ENCODE measurements at regions not wholly inside any gene's neighbourhood (a gene's known extent, or its start where the extent isn't known, plus 50 kb on each side); places are given as distances from the start of the nearest gene placed in this dataset.
"Not testable (repeated sequence)": the region's sequence is repeated elsewhere in the genome, so short reads cannot be mapped to it uniquely, and the experiment has no call there.

DNA sequence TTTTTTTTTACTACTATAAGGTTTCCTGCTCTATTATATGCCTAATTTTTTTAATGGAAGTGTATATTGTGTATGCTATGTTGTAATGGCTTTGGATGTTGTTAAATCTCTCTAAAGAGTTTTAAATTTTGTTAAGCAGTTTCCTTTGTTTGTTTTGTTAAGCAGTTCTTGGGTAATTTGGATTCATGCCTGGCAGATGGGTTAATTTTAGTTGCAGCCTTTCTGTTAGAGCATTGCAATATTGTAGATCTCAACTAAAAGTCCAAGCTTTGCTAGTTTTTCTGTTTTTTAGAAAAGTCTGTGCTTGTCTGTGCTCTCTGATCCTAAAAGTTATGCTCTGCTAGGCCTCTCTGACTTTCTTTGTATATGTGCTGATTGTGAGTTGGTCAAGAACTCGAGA, 1229.0 kb upstream of the NRXN1 start:
- Histone ChIP-seq H3K9me3 (ENCODE audit: control insufficient read depth, insufficient read depth, low read depth, low read length) (no peaks in the 10 kb centered on the region), H3K4me1 (ENCODE audit: control insufficient read depth, insufficient read depth, low read length) (no peaks in the 10 kb centered on the region), H3K36me3 (ENCODE audit: control insufficient read depth in 2 of 2, insufficient read depth in 1 of 2, low read length in 2 of 2) (no peaks in the 10 kb centered on the region), H3K4me3 (ENCODE audit: low read depth, low read length) (no peak overlapping the region), H3K27ac (ENCODE audit: extremely low read depth, low read depth, low read length) (no peak overlapping the region)
- ChIA-PET POLR2A (no interaction called here), CTCF (no interaction called here)
- TF ChIP-seq ZNF549 (tag by site-specific recombination; IDR thresholded peaks at IDR 0.05) (no peak), ZNF654 (tag by site-specific recombination; IDR thresholded peaks at IDR 0.05; ENCODE audit: low read depth) (no peak), ZNF610 (tag by site-specific recombination; IDR thresholded peaks at IDR 0.05; ENCODE audit: borderline replicate concordance) (no peak), ZNF416 (tag by site-specific recombination; IDR thresholded peaks at IDR 0.05) (no peak), ZNF239 (tag by site-specific recombination; IDR thresholded peaks at IDR 0.05) (no peak), ZNF394 (tag by site-specific recombination; IDR thresholded peaks at IDR 0.05; ENCODE audit: borderline replicate concordance) (no peak), ZNF140 (tag by site-specific recombination; IDR thresholded peaks at IDR 0.05) (no peak), ZSCAN16 (tag by site-specific recombination; IDR thresholded peaks at IDR 0.05) (no peak), ZNF292 (tag by site-specific recombination; IDR thresholded peaks at IDR 0.05; ENCODE audit: borderline replicate concordance, low read depth) (no peak), TRIM28 (IDR thresholded peaks at IDR 0.05; ENCODE audit: borderline replicate concordance, low read length) (no peak), ZNF776 (tag by site-specific recombination; IDR thresholded peaks at IDR 0.05; ENCODE audit: borderline replicate concordance) (no peak)

DNA sequence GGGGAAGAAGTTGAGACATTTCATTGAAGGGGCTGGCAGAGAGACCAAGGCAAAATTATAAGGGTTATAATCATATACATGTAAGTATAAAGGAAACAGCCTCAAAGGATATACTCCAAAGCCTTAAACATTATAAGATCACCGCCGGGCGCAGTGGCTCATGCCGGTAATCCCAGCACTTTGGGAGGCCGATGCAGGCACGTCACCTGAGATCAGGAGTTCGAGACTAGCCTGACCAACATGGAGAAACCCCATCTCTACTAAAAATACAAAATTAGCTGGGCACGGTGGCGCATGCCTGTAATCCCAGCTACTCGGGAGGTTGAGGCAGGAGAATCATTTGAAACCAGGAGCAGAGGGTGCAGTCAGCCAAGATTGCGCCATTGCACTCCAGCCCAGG, 1227.0 kb upstream of the NRXN1 start:
- H3K4me1 ChIP-seq (ENCODE audit: control insufficient read depth, insufficient read depth, low read length); POLR2A ChIA-PET; H3K36me3 ChIP-seq (ENCODE audit: control insufficient read depth in 2 of 2, insufficient read depth in 1 of 2, low read length in 2 of 2); CTCF ChIA-PET; H3K27ac ChIP-seq (ENCODE audit: extremely low read depth, low read depth, low read length); H3K9me3 ChIP-seq (ENCODE audit: control insufficient read depth, insufficient read depth, low read depth, low read length); H3K4me3 ChIP-seq (ENCODE audit: low read depth, low read length): not testable (repeated sequence)

DNA sequence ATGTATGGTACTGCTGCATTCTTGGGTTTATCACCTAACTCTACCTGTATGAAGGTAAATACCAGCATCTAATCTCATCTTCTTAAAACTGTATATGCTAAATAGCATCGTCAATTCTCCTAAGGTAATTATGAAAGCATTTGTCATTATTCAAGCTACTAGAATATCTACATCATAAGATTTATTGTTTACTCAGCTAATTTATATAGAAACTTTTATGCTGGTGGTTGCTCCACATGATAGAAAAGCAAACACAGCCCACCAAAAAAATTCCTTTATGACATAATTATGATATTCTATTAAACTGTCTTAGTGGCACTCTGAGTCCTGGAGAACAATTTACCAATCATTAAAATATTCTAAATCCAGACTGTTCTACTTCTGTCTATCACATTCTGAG, 1226.1 kb upstream of the NRXN1 start:
- TF ChIP-seq ZNF707 (tag by site-specific recombination; IDR thresholded peaks at IDR 0.05) = no peak
- no peak for TF ChIP-seq EGR2 (tag by site-specific recombination; IDR thresholded peaks at IDR 0.05; ENCODE audit: low read depth)
- no peak for TF ChIP-seq ZNF555 (tag by site-specific recombination; conservative IDR thresholded peaks at IDR 0.05)
- TF ChIP-seq, protein P1, sequence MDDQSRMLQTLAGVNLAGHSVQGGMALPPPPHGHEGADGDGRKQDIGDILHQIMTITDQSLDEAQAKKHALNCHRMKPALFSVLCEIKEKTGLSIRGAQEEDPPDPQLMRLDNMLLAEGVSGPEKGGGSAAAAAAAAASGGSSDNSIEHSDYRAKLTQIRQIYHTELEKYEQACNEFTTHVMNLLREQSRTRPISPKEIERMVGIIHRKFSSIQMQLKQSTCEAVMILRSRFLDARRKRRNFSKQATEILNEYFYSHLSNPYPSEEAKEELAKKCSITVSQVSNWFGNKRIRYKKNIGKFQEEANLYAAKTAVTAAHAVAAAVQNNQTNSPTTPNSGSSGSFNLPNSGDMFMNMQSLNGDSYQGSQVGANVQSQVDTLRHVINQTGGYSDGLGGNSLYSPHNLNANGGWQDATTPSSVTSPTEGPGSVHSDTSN (CRISPR knock-in tag; IDR thresholded peaks at IDR 0.05) = no peak
- TF ChIP-seq, protein P2, sequence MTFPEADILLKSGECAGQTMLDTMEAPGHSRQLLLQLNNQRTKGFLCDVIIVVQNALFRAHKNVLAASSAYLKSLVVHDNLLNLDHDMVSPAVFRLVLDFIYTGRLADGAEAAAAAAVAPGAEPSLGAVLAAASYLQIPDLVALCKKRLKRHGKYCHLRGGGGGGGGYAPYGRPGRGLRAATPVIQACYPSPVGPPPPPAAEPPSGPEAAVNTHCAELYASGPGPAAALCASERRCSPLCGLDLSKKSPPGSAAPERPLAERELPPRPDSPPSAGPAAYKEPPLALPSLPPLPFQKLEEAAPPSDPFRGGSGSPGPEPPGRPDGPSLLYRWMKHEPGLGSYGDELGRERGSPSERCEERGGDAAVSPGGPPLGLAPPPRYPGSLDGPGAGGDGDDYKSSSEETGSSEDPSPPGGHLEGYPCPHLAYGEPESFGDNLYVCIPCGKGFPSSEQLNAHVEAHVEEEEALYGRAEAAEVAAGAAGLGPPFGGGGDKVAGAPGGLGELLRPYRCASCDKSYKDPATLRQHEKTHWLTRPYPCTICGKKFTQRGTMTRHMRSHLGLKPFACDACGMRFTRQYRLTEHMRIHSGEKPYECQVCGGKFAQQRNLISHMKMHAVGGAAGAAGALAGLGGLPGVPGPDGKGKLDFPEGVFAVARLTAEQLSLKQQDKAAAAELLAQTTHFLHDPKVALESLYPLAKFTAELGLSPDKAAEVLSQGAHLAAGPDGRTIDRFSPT (tag by site-specific recombination; IDR thresholded peaks at IDR 0.05) = no peak
- no peak for TF ChIP-seq ZNF114 (tag by site-specific recombination; IDR thresholded peaks at IDR 0.05)
- no peak for TF ChIP-seq MZF1 (tag by site-specific recombination; IDR thresholded peaks at IDR 0.05; ENCODE audit: borderline replicate concordance)
- TF ChIP-seq, protein P3, sequence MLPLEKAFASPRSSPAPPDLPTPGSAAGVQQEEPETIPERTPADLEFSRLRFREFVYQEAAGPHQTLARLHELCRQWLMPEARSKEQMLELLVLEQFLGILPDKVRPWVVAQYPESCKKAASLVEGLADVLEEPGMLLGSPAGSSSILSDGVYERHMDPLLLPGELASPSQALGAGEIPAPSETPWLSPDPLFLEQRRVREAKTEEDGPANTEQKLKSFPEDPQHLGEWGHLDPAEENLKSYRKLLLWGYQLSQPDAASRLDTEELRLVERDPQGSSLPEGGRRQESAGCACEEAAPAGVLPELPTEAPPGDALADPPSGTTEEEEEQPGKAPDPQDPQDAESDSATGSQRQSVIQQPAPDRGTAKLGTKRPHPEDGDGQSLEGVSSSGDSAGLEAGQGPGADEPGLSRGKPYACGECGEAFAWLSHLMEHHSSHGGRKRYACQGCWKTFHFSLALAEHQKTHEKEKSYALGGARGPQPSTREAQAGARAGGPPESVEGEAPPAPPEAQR (tag by site-specific recombination; IDR thresholded peaks at IDR 0.05) = no peak
- TF ChIP-seq, protein P4, sequence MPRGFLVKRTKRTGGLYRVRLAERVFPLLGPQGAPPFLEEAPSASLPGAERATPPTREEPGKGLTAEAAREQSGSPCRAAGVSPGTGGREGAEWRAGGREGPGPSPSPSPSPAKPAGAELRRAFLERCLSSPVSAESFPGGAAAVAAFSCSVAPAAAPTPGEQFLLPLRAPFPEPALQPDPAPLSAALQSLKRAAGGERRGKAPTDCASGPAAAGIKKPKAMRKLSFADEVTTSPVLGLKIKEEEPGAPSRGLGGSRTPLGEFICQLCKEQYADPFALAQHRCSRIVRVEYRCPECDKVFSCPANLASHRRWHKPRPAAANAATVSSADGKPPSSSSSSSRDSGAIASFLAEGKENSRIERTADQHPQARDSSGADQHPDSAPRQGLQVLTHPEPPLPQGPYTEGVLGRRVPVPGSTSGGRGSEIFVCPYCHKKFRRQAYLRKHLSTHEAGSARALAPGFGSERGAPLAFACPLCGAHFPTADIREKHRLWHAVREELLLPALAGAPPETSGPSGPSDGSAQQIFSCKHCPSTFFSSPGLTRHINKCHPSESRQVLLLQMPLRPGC (tag by site-specific recombination; IDR thresholded peaks at IDR 0.05) = no peak
- no peak for TF ChIP-seq ZBTB1 (tag by site-specific recombination; IDR thresholded peaks at IDR 0.05)
- no peak for TF ChIP-seq KLF1 (tag by site-specific recombination; IDR thresholded peaks at IDR 0.05)
- POLR2A ChIA-PET = no interaction called here

More for the DNA sequence above, 1226.1 kb upstream of the NRXN1 start:
- Histone ChIP-seq H3K4me3 (ENCODE audit: low read depth, low read length) (no peak overlapping the region), H3K27ac (ENCODE audit: extremely low read depth, low read depth, low read length) (no peak overlapping the region), H3K36me3 (ENCODE audit: control insufficient read depth in 2 of 2, insufficient read depth in 1 of 2, low read length in 2 of 2) (no peaks in the 10 kb centered on the region), H3K9me3 (ENCODE audit: control insufficient read depth, insufficient read depth, low read depth, low read length) (no peaks in the 10 kb centered on the region), H3K4me1 (ENCODE audit: control insufficient read depth, insufficient read depth, low read length) (no peaks in the 10 kb centered on the region)
- CTCF ChIA-PET = no interaction called here
